ENCODE measurements at regions not wholly inside any gene's neighbourhood (a gene's known extent, or its start where the extent isn't known, plus 50 kb on each side); places are given as distances from the start of the nearest gene placed in this dataset.

DNA sequence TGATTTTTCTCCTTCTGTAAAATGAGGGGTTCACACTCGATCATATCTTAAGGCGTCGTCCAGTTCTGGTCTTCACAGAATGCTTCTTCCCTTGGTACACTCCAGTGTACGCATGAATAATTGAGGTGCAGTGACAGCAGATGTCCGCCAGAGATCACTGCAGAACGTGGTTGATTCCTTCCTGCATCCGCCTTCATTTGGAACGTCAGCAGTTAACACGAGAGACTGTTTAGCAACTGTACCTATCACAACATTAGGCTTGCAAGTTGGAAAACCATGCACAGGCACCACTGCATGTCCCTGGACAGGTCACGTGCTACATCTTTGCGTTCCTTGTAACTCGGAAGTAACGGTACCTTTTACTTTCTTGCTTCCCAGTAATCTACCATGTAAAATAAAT, 66.0 kb upstream of the GEMIN8 start:
- Mint-ChIP-seq H3K36me3 (ENCODE audit: insufficient read depth in 1 of 3, low read depth in 3 of 3) (peaks cover 0 to 3% (median 0%) of the 10 kb centered on the region in 3 experiments; a peak in 1 of 7 replicates), H3K4me3 (no peak overlapping the region), H3K9me3 (peaks cover 29 to 60% of the 10 kb centered on the region in 2 experiments), H3K27ac (no peak overlapping the region), H3K4me1 (no peaks in the 10 kb centered on the region), H3K27me3 (ENCODE audit: low read depth) (no peaks in the 10 kb centered on the region)
- H2AFZ ChIP-seq (ENCODE audit: low read length) = no peak overlapping the region
- H2BK5ac ChIP-seq (ENCODE audit: insufficient read length, low read length) = no peak overlapping the region
- no CpG with 5 or more reads among the region's 13 CpGs for WGBS (ENCODE audit: extremely low coverage, insufficient read length, low lambda C conversion rate)
- no peak overlapping the region for H2BK15ac ChIP-seq (ENCODE audit: low read depth, low read length)
- H4K8ac ChIP-seq (replicated peaks; ENCODE audit: insufficient read length, low read depth, low read length) = no peak overlapping the region
- no peak overlapping the region for H2BK12ac ChIP-seq (ENCODE audit: insufficient read length, low read depth, low read length)
- no peak overlapping the region for H3K4ac ChIP-seq (ENCODE audit: low read depth, low read length)
- H3K23me2 ChIP-seq (ENCODE audit: insufficient read length, low read depth, low read length, poor library complexity, severe bottlenecking) = no peaks in the 10 kb centered on the region
- H3K9ac ChIP-seq (ENCODE audit: extremely low read depth, insufficient read length, low read length) = no peak overlapping the region
- DNase-seq = peak; percentile 50
- no peak overlapping the region for H2BK120ac ChIP-seq (ENCODE audit: low read depth, low read length, poor library complexity, severe bottlenecking)
- H3K27ac ChIP-seq (ENCODE audit: insufficient read length, low read depth, low read length) = no peak overlapping the region
- no peak overlapping the region for H3K18ac ChIP-seq (ENCODE audit: insufficient read length, low read depth, low read length)
- TF ChIP-seq, protein P1, sequence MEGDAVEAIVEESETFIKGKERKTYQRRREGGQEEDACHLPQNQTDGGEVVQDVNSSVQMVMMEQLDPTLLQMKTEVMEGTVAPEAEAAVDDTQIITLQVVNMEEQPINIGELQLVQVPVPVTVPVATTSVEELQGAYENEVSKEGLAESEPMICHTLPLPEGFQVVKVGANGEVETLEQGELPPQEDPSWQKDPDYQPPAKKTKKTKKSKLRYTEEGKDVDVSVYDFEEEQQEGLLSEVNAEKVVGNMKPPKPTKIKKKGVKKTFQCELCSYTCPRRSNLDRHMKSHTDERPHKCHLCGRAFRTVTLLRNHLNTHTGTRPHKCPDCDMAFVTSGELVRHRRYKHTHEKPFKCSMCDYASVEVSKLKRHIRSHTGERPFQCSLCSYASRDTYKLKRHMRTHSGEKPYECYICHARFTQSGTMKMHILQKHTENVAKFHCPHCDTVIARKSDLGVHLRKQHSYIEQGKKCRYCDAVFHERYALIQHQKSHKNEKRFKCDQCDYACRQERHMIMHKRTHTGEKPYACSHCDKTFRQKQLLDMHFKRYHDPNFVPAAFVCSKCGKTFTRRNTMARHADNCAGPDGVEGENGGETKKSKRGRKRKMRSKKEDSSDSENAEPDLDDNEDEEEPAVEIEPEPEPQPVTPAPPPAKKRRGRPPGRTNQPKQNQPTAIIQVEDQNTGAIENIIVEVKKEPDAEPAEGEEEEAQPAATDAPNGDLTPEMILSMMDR (conservative IDR thresholded peaks at IDR 0.05) = peak; percentile 74
- no peaks in the 10 kb centered on the region for H3K79me2 ChIP-seq (ENCODE audit: insufficient read depth, low read length)
- H3K27me3 ChIP-seq (ENCODE audit: insufficient read depth, low read length) = no peaks in the 10 kb centered on the region
- H3K9me3 ChIP-seq (ENCODE audit: control insufficient read depth, low read depth, low read length) = peaks cover 13% of the 10 kb centered on the region
- H3K4me1 ChIP-seq (ENCODE audit: insufficient read depth, low read length) = no peaks in the 10 kb centered on the region; the same call in 1 of the 2 replicates
- no peak overlapping the region for H3K14ac ChIP-seq (ENCODE audit: insufficient read depth, low read length)
- H3K56ac ChIP-seq (ENCODE audit: insufficient read length, low read depth, low read length) = no peak overlapping the region
- no peak overlapping the region for H3K23ac ChIP-seq (ENCODE audit: insufficient read length, low read depth, low read length)
- no peak overlapping the region for H3K4me2 ChIP-seq (ENCODE audit: insufficient read depth, insufficient read length, low read length)
- H2BK20ac ChIP-seq (ENCODE audit: low read depth, low read length, poor library complexity, severe bottlenecking) = no peak overlapping the region
- H3T11ph ChIP-seq (ENCODE audit: low read length) = no peak overlapping the region
- H4K5ac ChIP-seq (ENCODE audit: insufficient read length, low read depth, low read length) = no peak overlapping the region
- no peaks in the 10 kb centered on the region for H3K79me1 ChIP-seq (ENCODE audit: insufficient read depth, low read depth, low read length, poor library complexity, severe bottlenecking)
- H4K91ac ChIP-seq (ENCODE audit: insufficient read length, low read depth, low read length) = no peak overlapping the region
- H4K20me1 ChIP-seq (ENCODE audit: control insufficient read depth, insufficient read depth, insufficient read length) = no peaks in the 10 kb centered on the region
- no peak overlapping the region for H2AK5ac ChIP-seq (ENCODE audit: insufficient read length, low read length)
